ENCODE measurements at regions not wholly inside any gene's neighbourhood (a gene's known extent, or its start where the extent isn't known, plus 50 kb on each side); places are given as distances from the start of the nearest gene placed in this dataset.
"Not testable (repeated sequence)": the region's sequence is repeated elsewhere in the genome, so short reads cannot be mapped to it uniquely, and the experiment has no call there.

GRCh38 chr5:145015146-145015545 lies 820.0 kb downstream of the PRELID2 start:
- no peak overlapping the region for H3K4me3 Mint-ChIP-seq (ENCODE audit: unreplicated experiment)
- no peaks in the 10 kb centered on the region for H3K27me3 Mint-ChIP-seq (ENCODE audit: unreplicated experiment)
- H3K4me1 Mint-ChIP-seq (ENCODE audit: unreplicated experiment): no peaks in the 10 kb centered on the region
- TF ChIP-seq, protein P1, sequence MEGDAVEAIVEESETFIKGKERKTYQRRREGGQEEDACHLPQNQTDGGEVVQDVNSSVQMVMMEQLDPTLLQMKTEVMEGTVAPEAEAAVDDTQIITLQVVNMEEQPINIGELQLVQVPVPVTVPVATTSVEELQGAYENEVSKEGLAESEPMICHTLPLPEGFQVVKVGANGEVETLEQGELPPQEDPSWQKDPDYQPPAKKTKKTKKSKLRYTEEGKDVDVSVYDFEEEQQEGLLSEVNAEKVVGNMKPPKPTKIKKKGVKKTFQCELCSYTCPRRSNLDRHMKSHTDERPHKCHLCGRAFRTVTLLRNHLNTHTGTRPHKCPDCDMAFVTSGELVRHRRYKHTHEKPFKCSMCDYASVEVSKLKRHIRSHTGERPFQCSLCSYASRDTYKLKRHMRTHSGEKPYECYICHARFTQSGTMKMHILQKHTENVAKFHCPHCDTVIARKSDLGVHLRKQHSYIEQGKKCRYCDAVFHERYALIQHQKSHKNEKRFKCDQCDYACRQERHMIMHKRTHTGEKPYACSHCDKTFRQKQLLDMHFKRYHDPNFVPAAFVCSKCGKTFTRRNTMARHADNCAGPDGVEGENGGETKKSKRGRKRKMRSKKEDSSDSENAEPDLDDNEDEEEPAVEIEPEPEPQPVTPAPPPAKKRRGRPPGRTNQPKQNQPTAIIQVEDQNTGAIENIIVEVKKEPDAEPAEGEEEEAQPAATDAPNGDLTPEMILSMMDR (IDR thresholded peaks at IDR 0.05; ENCODE audit: unreplicated experiment): no peak
- no peak overlapping the region for H3K27ac Mint-ChIP-seq (ENCODE audit: unreplicated experiment)
- H3K9me3 Mint-ChIP-seq (ENCODE audit: unreplicated experiment): no peaks in the 10 kb centered on the region
- DNase-seq (ENCODE audit: low spot score): no peak
- H3K36me3 Mint-ChIP-seq (ENCODE audit: low read depth, unreplicated experiment): no peaks in the 10 kb centered on the region

DNA sequence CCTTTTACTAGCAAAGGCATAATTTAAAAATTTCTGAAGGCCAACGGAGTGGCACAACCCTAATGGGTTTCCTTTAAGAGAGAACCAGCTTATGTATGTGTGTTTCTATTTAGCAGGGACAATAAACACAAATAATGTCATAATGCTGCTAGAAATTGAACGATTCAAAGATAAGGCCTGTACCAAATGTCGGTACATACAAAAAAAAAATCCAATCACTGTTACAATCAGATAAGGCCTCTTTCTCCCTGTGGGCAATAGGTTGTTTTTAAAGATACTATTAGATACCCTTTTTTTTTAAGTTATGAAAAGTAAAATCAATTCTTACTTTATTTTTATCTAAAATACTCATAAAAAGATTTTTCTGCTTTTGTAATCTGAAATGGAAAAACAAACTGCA lies 821.0 kb downstream of the PRELID2 start:
- H3K4me3 Mint-ChIP-seq (ENCODE audit: unreplicated experiment): no peak overlapping the region
- H3K9me3 Mint-ChIP-seq (ENCODE audit: unreplicated experiment): no peaks in the 10 kb centered on the region
- no peaks in the 10 kb centered on the region for H3K36me3 Mint-ChIP-seq (ENCODE audit: low read depth, unreplicated experiment)
- TF ChIP-seq, protein P1 (IDR thresholded peaks at IDR 0.05; ENCODE audit: unreplicated experiment): no peak
- H3K27ac Mint-ChIP-seq (ENCODE audit: unreplicated experiment): no peak overlapping the region
- DNase-seq (ENCODE audit: low spot score): no peak
- no peaks in the 10 kb centered on the region for H3K27me3 Mint-ChIP-seq (ENCODE audit: unreplicated experiment)
- no peaks in the 10 kb centered on the region for H3K4me1 Mint-ChIP-seq (ENCODE audit: unreplicated experiment)

DNA sequence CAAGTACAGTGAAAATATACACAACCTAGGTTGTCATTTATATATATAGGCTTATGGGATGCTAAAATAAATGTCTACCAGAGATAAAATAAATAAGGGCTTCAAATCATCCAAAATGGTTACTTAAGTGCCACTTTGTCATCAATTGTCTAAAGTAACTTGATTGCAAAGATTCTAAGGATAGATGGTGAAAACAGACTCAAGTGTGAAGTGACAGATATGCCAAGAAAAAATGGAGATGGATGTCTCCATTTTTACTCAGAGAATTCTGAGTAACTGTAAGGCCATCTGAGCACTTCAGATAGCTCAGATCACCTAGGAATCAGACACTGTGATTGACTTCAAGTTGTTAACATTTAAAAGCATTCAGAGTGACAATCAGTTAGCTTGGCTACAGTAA lies 824.3 kb downstream of the PRELID2 start:
- no peaks in the 10 kb centered on the region for H3K9me3 Mint-ChIP-seq (ENCODE audit: unreplicated experiment)
- no peaks in the 10 kb centered on the region for H3K27me3 Mint-ChIP-seq (ENCODE audit: unreplicated experiment)
- DNase-seq (ENCODE audit: low spot score): no peak
- no peaks in the 10 kb centered on the region for H3K36me3 Mint-ChIP-seq (ENCODE audit: low read depth, unreplicated experiment)
- H3K4me1 Mint-ChIP-seq (ENCODE audit: unreplicated experiment): no peaks in the 10 kb centered on the region
- H3K4me3 Mint-ChIP-seq (ENCODE audit: unreplicated experiment): no peak overlapping the region
- TF ChIP-seq, protein P1 (IDR thresholded peaks at IDR 0.05; ENCODE audit: unreplicated experiment): no peak
- no peak overlapping the region for H3K27ac Mint-ChIP-seq (ENCODE audit: unreplicated experiment)

- TF ChIP-seq, protein P1 (IDR thresholded peaks at IDR 0.05; ENCODE audit: unreplicated experiment): no peak
- Mint-ChIP-seq H3K9me3 (ENCODE audit: unreplicated experiment) (no peaks in the 10 kb centered on the region), H3K36me3 (ENCODE audit: low read depth, unreplicated experiment) (no peaks in the 10 kb centered on the region), H3K4me1 (ENCODE audit: unreplicated experiment) (no peaks in the 10 kb centered on the region), H3K4me3 (ENCODE audit: unreplicated experiment) (no peak overlapping the region), H3K27me3 (ENCODE audit: unreplicated experiment) (no peaks in the 10 kb centered on the region), H3K27ac (ENCODE audit: unreplicated experiment) (no peak overlapping the region)
- no peak for DNase-seq (ENCODE audit: low spot score)
Measured at GRCh38 chr5:145008876-145009530, 826.1 kb downstream of the PRELID2 start.

GRCh38 chr5:144994356-144994755 lies 823.7 kb downstream of the KCTD16 start:
- not testable (repeated sequence) for H3K27me3 Mint-ChIP-seq (ENCODE audit: unreplicated experiment); H3K36me3 Mint-ChIP-seq (ENCODE audit: low read depth, unreplicated experiment)

More at GRCh38 chr5:144994356-144994755, 823.7 kb downstream of the KCTD16 start:
- H3K27ac Mint-ChIP-seq (ENCODE audit: unreplicated experiment); H3K4me3 Mint-ChIP-seq (ENCODE audit: unreplicated experiment); H3K9me3 Mint-ChIP-seq (ENCODE audit: unreplicated experiment); H3K4me1 Mint-ChIP-seq (ENCODE audit: unreplicated experiment); DNase-seq (ENCODE audit: low spot score): not testable (repeated sequence)
